ENCODE measurements at regions not wholly inside any gene's neighbourhood (a gene's known extent, or its start where the extent isn't known, plus 50 kb on each side); places are given as distances from the start of the nearest gene placed in this dataset.

DNA sequence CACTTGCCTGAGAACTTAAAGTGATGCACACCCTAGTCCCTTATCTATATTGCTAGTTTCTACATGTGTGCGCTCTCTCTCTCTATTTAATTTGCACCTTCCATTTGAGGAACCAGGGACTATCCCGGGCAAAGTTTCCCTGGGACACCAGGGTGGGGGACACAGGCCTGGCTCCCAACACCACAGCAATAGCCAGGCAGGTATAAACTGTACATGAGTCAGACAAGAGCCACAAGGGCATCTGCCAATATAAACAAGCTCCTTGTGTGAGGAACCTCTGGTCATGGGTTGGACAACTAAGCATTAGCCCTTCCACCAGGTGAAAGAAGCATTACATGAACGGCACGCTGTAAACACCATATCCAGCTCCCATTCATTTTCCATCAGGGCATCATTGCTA is 455.5 kb downstream of the STIM2 start:
- Histone ChIP-seq H3K9me3 (ENCODE audit: control insufficient read depth in 1 of 2, low read length in 2 of 2) (no peaks in the 10 kb centered on the region), H3K36me3 (ENCODE audit: control insufficient read depth in 1 of 2, insufficient read depth in 2 of 2, low read length in 2 of 2) (no peaks in the 10 kb centered on the region), H3K27ac (ENCODE audit: low read depth, low read length) (no peak overlapping the region), H3K9ac (ENCODE audit: low read depth in 1 of 2, low read length in 2 of 2) (no peak overlapping the region), H3K4me3 (ENCODE audit: low read depth in 1 of 2, low read length in 2 of 2) (no peak overlapping the region), H3K4me1 (ENCODE audit: control insufficient read depth in 1 of 2, insufficient read depth in 2 of 2, low read length in 2 of 2) (no peaks in the 10 kb centered on the region), H3K27me3 (ENCODE audit: control insufficient read depth in 1 of 2, insufficient read depth in 2 of 2, low read length in 2 of 2) (no peaks in the 10 kb centered on the region)

DNA sequence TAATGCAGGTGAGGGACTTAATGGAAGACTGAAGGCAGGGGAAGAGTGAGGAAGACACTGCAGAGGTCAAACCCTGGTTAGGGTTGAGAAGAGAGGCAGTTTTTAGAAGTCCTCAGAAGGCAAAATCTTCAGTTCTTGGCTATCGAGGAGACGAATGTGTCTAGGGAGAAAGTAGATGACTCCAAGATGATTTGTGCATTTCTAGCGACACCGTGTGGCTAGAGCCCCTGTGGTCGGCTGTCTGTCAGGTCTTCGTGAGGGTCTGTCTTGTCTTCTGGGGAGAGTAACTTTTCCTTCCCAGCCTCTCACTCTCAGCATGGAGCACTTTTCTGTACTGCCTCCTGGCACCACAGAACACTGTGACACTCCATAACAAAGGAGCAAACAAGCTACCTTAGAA is 458.1 kb downstream of the STIM2 start:
- Histone ChIP-seq H3K9me3 (ENCODE audit: control insufficient read depth in 1 of 2, low read length in 2 of 2) (no peaks in the 10 kb centered on the region), H3K4me3 (ENCODE audit: low read depth in 1 of 2, low read length in 2 of 2) (no peak overlapping the region), H3K27me3 (ENCODE audit: control insufficient read depth in 1 of 2, insufficient read depth in 2 of 2, low read length in 2 of 2) (no peaks in the 10 kb centered on the region), H3K36me3 (ENCODE audit: control insufficient read depth in 1 of 2, insufficient read depth in 2 of 2, low read length in 2 of 2) (no peaks in the 10 kb centered on the region), H3K9ac (ENCODE audit: low read depth in 1 of 2, low read length in 2 of 2) (no peak overlapping the region), H3K4me1 (ENCODE audit: control insufficient read depth in 1 of 2, insufficient read depth in 2 of 2, low read length in 2 of 2) (no peaks in the 10 kb centered on the region), H3K27ac (ENCODE audit: low read depth, low read length) (no peak overlapping the region)

DNA sequence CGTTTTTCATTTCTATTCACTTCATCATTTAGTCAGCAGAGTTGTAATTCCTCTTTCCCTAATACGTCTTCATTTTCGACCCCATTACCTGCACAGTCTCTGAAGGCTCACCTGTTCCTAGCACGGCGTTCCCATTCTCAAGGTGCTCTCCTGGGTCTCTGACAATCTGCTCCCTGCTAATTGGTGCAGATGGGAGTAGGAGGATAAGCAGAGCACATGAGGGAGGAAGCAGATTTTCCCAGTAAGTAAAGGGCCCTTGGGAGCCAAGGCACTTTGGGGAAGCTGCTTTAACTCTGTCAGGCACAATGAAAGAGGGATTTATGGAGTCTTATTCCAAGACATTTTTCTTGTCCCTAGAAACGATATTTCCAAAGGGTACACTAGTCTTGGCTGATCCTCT is 466.4 kb downstream of the STIM2 start:
- H3K4me3 ChIP-seq (ENCODE audit: low read depth in 1 of 2, low read length in 2 of 2), result no peak overlapping the region
- no peaks in the 10 kb centered on the region for H3K36me3 ChIP-seq (ENCODE audit: control insufficient read depth in 1 of 2, insufficient read depth in 2 of 2, low read length in 2 of 2)
- no peaks in the 10 kb centered on the region for H3K9me3 ChIP-seq (ENCODE audit: control insufficient read depth in 1 of 2, low read length in 2 of 2)
- H3K4me1 ChIP-seq (ENCODE audit: control insufficient read depth in 1 of 2, insufficient read depth in 2 of 2, low read length in 2 of 2), result no peaks in the 10 kb centered on the region
- H3K27ac ChIP-seq (ENCODE audit: low read depth, low read length), result no peak overlapping the region
- H3K9ac ChIP-seq (ENCODE audit: low read depth in 1 of 2, low read length in 2 of 2), result no peak overlapping the region
- no peaks in the 10 kb centered on the region for H3K27me3 ChIP-seq (ENCODE audit: control insufficient read depth in 1 of 2, insufficient read depth in 2 of 2, low read length in 2 of 2)

DNA sequence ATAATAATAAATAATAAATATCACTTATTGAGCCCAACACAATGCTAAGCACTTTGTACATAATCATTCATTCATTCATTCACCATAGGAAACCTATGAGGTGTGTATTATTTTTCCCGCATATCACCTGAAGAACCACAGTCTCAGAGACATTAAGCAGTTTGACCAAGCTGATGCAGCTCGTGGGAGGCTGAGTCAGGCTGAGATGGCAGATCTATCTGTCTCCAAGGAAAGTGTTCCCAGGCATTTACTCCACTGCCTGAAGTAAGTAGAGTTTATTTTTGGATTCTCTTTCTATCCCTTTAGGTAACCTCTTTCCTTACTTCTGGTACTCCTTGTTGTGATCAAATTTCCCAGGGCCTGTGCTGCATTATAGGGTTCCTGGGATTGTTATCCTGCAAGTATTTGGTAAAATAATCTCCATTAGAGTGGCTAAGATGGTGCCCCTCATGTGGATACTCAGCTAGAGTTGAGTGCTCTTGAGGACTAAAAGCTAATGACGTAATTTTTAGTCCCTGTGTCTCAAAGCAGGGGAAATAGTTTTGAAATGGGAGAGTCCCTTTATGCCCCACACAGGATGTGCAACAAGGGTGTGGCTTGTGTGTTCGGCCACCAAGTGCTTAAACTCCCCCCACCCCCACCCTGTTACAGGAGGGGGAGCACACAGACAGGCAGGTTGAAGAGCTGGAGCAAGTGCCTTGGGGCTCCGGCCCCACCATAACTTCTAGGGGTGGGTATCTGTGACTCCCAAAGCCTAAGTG is 467.0 kb downstream of the STIM2 start:
- Histone ChIP-seq H3K9ac (ENCODE audit: low read depth in 1 of 2, low read length in 2 of 2) (no peak overlapping the region), H3K9me3 (ENCODE audit: control insufficient read depth in 1 of 2, low read length in 2 of 2) (no peaks in the 10 kb centered on the region), H3K36me3 (ENCODE audit: control insufficient read depth in 1 of 2, insufficient read depth in 2 of 2, low read length in 2 of 2) (no peaks in the 10 kb centered on the region), H3K27me3 (ENCODE audit: control insufficient read depth in 1 of 2, insufficient read depth in 2 of 2, low read length in 2 of 2) (no peaks in the 10 kb centered on the region), H3K4me1 (ENCODE audit: control insufficient read depth in 1 of 2, insufficient read depth in 2 of 2, low read length in 2 of 2) (no peaks in the 10 kb centered on the region), H3K27ac (ENCODE audit: low read depth, low read length) (no peak overlapping the region), H3K4me3 (ENCODE audit: low read depth in 1 of 2, low read length in 2 of 2) (no peak overlapping the region)

DNA sequence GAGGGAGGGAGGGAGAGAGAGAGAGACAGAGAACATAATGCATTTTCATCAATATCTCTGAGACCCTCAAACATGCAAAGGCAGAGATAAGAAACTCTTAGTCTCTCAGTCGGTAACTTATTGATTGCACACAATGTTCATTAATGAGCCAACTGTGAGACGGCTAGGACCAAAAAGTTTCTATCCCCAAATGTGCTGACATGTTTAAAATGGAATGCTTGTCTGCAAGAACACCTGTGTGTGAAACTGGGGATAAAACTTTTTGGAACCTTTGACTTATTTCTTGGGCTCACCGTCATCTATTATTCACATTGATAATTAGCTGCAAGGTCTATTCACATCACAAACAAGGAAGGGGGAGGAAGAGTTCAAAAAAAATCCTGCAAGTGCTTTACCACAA is 477.9 kb downstream of the STIM2 start:
- Histone ChIP-seq H3K9ac (ENCODE audit: low read depth in 1 of 2, low read length in 2 of 2) (no peak overlapping the region), H3K9me3 (ENCODE audit: control insufficient read depth in 1 of 2, low read length in 2 of 2) (no peaks in the 10 kb centered on the region), H3K27ac (ENCODE audit: low read depth, low read length) (no peak overlapping the region), H3K36me3 (ENCODE audit: control insufficient read depth in 1 of 2, insufficient read depth in 2 of 2, low read length in 2 of 2) (no peaks in the 10 kb centered on the region), H3K27me3 (ENCODE audit: control insufficient read depth in 1 of 2, insufficient read depth in 2 of 2, low read length in 2 of 2) (no peaks in the 10 kb centered on the region), H3K4me1 (ENCODE audit: control insufficient read depth in 1 of 2, insufficient read depth in 2 of 2, low read length in 2 of 2) (no peaks in the 10 kb centered on the region), H3K4me3 (ENCODE audit: low read depth in 1 of 2, low read length in 2 of 2) (no peak overlapping the region)

DNA sequence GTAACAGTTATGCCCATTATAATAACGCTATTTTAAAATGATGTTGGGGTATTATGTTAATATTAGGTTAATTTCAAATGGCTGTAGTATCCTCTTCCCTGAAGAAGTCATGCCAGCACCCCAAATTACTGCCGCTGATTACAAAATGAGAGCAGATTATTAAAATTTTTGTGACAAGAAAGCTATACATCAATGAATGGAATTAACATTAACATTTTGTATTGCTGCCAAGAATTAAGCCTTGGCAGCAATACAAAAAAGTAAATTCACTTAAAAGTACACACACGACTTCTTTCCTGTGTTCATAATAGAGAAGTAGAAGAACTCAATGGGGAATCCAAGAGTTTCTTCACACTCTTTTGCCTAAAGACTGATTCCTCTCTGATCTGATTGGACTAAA is 482.8 kb downstream of the STIM2 start:
- H3K4me1 ChIP-seq (ENCODE audit: control insufficient read depth in 1 of 2, insufficient read depth in 2 of 2, low read length in 2 of 2), result no peaks in the 10 kb centered on the region
- no peak overlapping the region for H3K27ac ChIP-seq (ENCODE audit: low read depth, low read length)
- no peak overlapping the region for H3K9ac ChIP-seq (ENCODE audit: low read depth in 1 of 2, low read length in 2 of 2)
- no peak overlapping the region for H3K4me3 ChIP-seq (ENCODE audit: low read depth in 1 of 2, low read length in 2 of 2)
- no peaks in the 10 kb centered on the region for H3K9me3 ChIP-seq (ENCODE audit: control insufficient read depth in 1 of 2, low read length in 2 of 2)
- H3K27me3 ChIP-seq (ENCODE audit: control insufficient read depth in 1 of 2, insufficient read depth in 2 of 2, low read length in 2 of 2), result no peaks in the 10 kb centered on the region
- H3K36me3 ChIP-seq (ENCODE audit: control insufficient read depth in 1 of 2, insufficient read depth in 2 of 2, low read length in 2 of 2), result no peaks in the 10 kb centered on the region

DNA sequence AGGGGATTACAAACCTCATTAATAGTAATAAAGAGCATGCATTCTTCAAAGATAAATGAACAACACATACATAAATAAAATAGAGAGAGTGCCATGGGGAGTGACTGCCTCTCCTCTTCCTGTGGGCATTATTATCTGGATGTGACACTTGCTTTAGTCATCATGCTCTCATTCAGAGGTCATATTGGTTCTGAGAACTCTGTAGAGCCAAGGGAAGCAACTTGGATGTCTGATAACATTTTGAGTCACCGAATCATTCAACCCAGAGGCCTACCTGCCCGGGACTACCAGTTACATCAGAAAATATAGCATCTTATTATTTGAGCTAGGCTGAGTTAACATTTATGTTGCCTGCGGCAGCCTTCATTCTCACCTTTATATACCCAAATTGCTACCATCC is 489.5 kb downstream of the STIM2 start:
- Histone ChIP-seq H3K27ac (ENCODE audit: low read depth, low read length) (no peak overlapping the region), H3K9ac (ENCODE audit: low read depth in 1 of 2, low read length in 2 of 2) (no peak overlapping the region), H3K4me1 (ENCODE audit: control insufficient read depth in 1 of 2, insufficient read depth in 2 of 2, low read length in 2 of 2) (no peaks in the 10 kb centered on the region), H3K9me3 (ENCODE audit: control insufficient read depth in 1 of 2, low read length in 2 of 2) (no peaks in the 10 kb centered on the region), H3K27me3 (ENCODE audit: control insufficient read depth in 1 of 2, insufficient read depth in 2 of 2, low read length in 2 of 2) (no peaks in the 10 kb centered on the region), H3K4me3 (ENCODE audit: low read depth in 1 of 2, low read length in 2 of 2) (no peak overlapping the region), H3K36me3 (ENCODE audit: control insufficient read depth in 1 of 2, insufficient read depth in 2 of 2, low read length in 2 of 2) (no peaks in the 10 kb centered on the region)

DNA sequence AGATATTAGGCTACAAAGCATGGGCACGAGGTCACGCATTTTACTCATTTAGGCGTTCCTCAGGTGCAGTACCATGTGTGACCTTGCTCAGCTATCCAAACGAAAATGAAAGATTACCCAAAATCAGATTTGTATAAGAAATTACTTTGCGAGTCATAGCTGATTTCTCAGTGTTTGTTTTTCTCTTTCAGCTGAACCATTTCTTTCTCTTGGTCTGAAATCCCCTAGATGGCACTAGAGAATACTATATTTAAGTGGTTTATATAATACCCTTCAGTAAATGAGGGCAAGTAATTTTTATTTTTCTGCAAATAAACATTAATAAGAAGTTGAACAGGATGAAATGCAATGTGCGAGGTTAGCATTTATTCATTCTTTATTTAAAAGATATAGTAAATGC is 496.6 kb downstream of the STIM2 start:
- Histone ChIP-seq H3K4me3 (ENCODE audit: low read depth in 1 of 2, low read length in 2 of 2) (no peak overlapping the region), H3K4me1 (ENCODE audit: control insufficient read depth in 1 of 2, insufficient read depth in 2 of 2, low read length in 2 of 2) (no peaks in the 10 kb centered on the region), H3K9ac (ENCODE audit: low read depth in 1 of 2, low read length in 2 of 2) (no peak overlapping the region), H3K9me3 (ENCODE audit: control insufficient read depth in 1 of 2, low read length in 2 of 2) (no peaks in the 10 kb centered on the region), H3K36me3 (ENCODE audit: control insufficient read depth in 1 of 2, insufficient read depth in 2 of 2, low read length in 2 of 2) (no peaks in the 10 kb centered on the region), H3K27me3 (ENCODE audit: control insufficient read depth in 1 of 2, insufficient read depth in 2 of 2, low read length in 2 of 2) (no peaks in the 10 kb centered on the region), H3K27ac (ENCODE audit: low read depth, low read length) (no peak overlapping the region)

DNA sequence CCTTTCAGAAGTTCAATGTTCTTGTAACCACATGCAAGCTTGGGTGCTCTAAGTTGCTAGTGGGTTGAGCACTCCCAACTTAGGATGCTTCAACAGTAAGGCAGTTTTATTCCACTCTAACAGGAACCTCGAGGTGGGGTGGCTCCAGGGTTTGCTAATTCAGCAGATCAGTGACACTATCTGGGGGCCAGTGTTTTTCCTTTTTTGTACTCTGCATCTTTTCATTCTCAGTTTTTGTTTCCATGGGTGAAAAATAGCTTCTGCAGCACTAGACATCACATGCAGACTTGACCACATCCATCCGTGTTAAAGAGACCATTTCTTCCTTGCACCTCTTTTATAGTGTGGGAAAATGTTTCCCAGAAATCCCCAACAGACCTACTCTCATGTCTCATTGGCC is 497.6 kb downstream of the STIM2 start:
- no peaks in the 10 kb centered on the region for H3K27me3 ChIP-seq (ENCODE audit: control insufficient read depth in 1 of 2, insufficient read depth in 2 of 2, low read length in 2 of 2)

DNA sequence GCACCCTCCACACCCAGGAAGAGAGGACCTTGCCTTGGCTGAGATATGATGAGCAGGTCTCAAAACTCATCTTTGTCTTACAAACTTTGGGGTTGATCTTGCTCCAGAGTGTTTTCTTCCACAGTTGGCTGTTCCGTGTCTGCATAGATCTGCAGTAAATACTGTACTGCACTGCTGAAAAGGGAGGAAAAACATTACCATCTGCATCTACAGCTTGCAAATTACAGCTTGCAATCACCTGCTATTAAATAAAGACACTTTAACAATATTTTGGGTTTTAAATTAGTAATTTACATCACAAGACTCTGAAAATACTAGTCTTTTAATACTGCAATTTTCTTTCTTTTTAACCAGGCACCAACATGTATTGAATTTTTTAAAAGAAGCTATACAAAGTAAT is 499.5 kb downstream of the STIM2 start:
- Histone ChIP-seq H3K27ac (ENCODE audit: low read depth, low read length) (no peak overlapping the region), H3K27me3 (ENCODE audit: control insufficient read depth in 1 of 2, insufficient read depth in 2 of 2, low read length in 2 of 2) (no peaks in the 10 kb centered on the region), H3K4me1 (ENCODE audit: control insufficient read depth in 1 of 2, insufficient read depth in 2 of 2, low read length in 2 of 2) (no peaks in the 10 kb centered on the region), H3K36me3 (ENCODE audit: control insufficient read depth in 1 of 2, insufficient read depth in 2 of 2, low read length in 2 of 2) (no peaks in the 10 kb centered on the region), H3K9ac (ENCODE audit: low read depth in 1 of 2, low read length in 2 of 2) (no peak overlapping the region), H3K9me3 (ENCODE audit: control insufficient read depth in 1 of 2, low read length in 2 of 2) (no peaks in the 10 kb centered on the region), H3K4me3 (ENCODE audit: low read depth in 1 of 2, low read length in 2 of 2) (no peak overlapping the region)

More for the DNA sequence above, 497.6 kb downstream of the STIM2 start:
- Histone ChIP-seq H3K27ac (ENCODE audit: low read depth, low read length) (no peak overlapping the region), H3K4me3 (ENCODE audit: low read depth in 1 of 2, low read length in 2 of 2) (no peak overlapping the region), H3K4me1 (ENCODE audit: control insufficient read depth in 1 of 2, insufficient read depth in 2 of 2, low read length in 2 of 2) (no peaks in the 10 kb centered on the region), H3K9ac (ENCODE audit: low read depth in 1 of 2, low read length in 2 of 2) (no peak overlapping the region), H3K9me3 (ENCODE audit: control insufficient read depth in 1 of 2, low read length in 2 of 2) (no peaks in the 10 kb centered on the region), H3K36me3 (ENCODE audit: control insufficient read depth in 1 of 2, insufficient read depth in 2 of 2, low read length in 2 of 2) (no peaks in the 10 kb centered on the region)

All from duodenal mucosa (tissue), 2 donors.